Prostate gland (tissue), 2 donors: ENCODE measurements at regions not wholly inside any gene's neighbourhood (a gene's known extent, or its start where the extent isn't known, plus 50 kb on each side); places are given as distances from the start of the nearest gene placed in this dataset.

Experiments
- DNase-seq: peaks from one replicate; pipeline ENCODE4 v3.0.0-alpha.2; 2019; ENCODE audit warnings: low spot score
- H3K27ac ChIP-seq, 2 donors: fragments of 200-600 bp; sonication (generic); 2 replicates each; pipeline ENCODE4 v1.5.1; 2017 to 2019
- H3K27me3 ChIP-seq: fragments of 200-600 bp; sonication (generic); replicated peaks from 2 replicates; pipeline ENCODE4 v1.5.1; 2019; ENCODE audit not compliant: insufficient read depth
- H3K36me3 ChIP-seq, 2 donors: fragments of 200-600 bp; sonication (generic); 1 replicate in 1 of 2; 2 replicates in 1 of 2; pipeline versions ENCODE4 v1.5.1 to v1.8.1; 2017 to 2019
- H3K4me1 ChIP-seq: fragments of 200-600 bp; sonication (generic); replicated peaks from 2 replicates; pipeline ENCODE4 v1.5.1; 2019
- H3K4me3 ChIP-seq, 2 donors: fragments of 200-600 bp; sonication (generic); 2 replicates each; pipeline ENCODE4 v1.5.1; 2017 to 2019
- H3K9me3 ChIP-seq: fragments of 200-600 bp; sonication (generic); 2 replicates; pipeline ENCODE4 v1.5.1; 2017
- POLR2A ChIP-seq: fragments of 450-650 bp; IDR thresholded peaks from one replicate; pipeline ENCODE4 v1.6.1; 2016; ENCODE audit warnings: antibody characterized with exemption, mild to moderate bottlenecking
- POLR2AphosphoS5 ChIP-seq: sonication (generic); formaldehyde crosslinking; IDR thresholded peaks from one replicate; pipeline ENCODE4 v1.6.1; 2017; ENCODE audit warnings: antibody characterized with exemption
- WGBS: methylation state at CpG from one replicate; pipeline ENCODE4 v1.1.5; 2018; 5-methylcytosine and 5-hydroxymethylcytosine counted together
- intact Hi-C: fragments of 100-400 bp; cut with DNase I; formaldehyde crosslinking; loops from one replicate; pipeline ENCODE4 v1.14.2; 2022
- TF ChIP-seq, protein P1 (sequence below), 4 experiments: fragments of 200-600 bp in 2 of 4; fragments of 450-650 bp in 2 of 4; sonication (generic) in 2 of 4; IDR thresholded peaks; 1 replicate in 3 of 4; 2 replicates in 1 of 4; pipeline ENCODE4 v1.5.1; 2016 to 2019; ENCODE audit warnings: antibody characterized with exemption in 4 of 4, mild to moderate bottlenecking in 2 of 4, moderate library complexity in 2 of 4

DNA sequence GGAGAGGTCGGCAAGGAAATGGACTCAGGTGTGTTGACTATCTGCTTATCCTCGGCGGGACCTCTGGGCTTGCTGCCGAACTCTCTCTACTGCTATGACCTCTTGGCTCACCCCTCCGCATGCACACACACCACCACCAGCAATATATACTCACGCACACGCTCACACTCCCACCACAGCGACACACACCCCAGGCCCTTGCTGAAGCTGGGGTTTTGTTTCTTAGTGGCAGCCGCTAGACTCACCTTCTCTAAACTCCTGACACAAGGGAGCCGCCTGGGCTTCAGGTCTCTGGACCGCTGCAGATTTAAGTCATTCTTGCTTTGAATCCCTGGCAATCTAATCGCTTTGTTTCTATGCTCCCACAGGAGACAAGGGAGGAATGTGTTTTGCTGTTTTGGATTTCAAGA, 59.4 kb upstream of the BACH2 start:
- WGBS, result 69% methylated on average over 12 of the region's 12 CpGs

DNA sequence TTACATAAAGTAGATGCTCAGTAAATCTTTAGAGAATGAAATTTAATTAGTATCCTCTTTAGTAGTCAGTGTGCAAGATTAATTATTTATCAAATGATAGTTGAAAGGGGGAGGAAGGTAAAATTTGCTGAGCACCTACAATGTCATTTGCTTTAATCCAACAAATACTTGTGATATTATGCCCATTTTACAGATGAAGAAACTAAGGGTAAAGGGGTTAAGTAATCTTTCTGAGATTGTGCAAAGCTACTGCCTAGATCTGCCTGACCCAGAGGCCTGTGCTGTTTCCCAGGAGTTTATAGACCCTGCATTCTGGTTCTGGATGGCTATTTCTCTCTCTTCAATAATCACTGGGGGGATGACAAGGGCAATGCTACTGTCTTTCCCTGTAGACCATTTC, 58.3 kb upstream of the BACH2 start:
- no peak overlapping the region for H3K27ac ChIP-seq
- intact Hi-C loops, result no loop called here

More for the DNA sequence above, 59.4 kb upstream of the BACH2 start:
- no peaks in the 10 kb centered on the region for H3K9me3 ChIP-seq
- no peak overlapping the region for H3K27ac ChIP-seq
- H3K27me3 ChIP-seq, result no peaks in the 10 kb centered on the region
- no peak overlapping the region for H3K4me3 ChIP-seq
- TF ChIP-seq, protein P1, sequence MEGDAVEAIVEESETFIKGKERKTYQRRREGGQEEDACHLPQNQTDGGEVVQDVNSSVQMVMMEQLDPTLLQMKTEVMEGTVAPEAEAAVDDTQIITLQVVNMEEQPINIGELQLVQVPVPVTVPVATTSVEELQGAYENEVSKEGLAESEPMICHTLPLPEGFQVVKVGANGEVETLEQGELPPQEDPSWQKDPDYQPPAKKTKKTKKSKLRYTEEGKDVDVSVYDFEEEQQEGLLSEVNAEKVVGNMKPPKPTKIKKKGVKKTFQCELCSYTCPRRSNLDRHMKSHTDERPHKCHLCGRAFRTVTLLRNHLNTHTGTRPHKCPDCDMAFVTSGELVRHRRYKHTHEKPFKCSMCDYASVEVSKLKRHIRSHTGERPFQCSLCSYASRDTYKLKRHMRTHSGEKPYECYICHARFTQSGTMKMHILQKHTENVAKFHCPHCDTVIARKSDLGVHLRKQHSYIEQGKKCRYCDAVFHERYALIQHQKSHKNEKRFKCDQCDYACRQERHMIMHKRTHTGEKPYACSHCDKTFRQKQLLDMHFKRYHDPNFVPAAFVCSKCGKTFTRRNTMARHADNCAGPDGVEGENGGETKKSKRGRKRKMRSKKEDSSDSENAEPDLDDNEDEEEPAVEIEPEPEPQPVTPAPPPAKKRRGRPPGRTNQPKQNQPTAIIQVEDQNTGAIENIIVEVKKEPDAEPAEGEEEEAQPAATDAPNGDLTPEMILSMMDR (IDR thresholded peaks at IDR 0.05), result no peak
- TF ChIP-seq POLR2A (no peak), POLR2AphosphoS5 (no peak)
- H3K36me3 ChIP-seq, result no peaks in the 10 kb centered on the region
- DNase-seq, result no peak
- intact Hi-C loops, result no loop called here
- H3K4me1 ChIP-seq, result no peaks in the 10 kb centered on the region

DNA sequence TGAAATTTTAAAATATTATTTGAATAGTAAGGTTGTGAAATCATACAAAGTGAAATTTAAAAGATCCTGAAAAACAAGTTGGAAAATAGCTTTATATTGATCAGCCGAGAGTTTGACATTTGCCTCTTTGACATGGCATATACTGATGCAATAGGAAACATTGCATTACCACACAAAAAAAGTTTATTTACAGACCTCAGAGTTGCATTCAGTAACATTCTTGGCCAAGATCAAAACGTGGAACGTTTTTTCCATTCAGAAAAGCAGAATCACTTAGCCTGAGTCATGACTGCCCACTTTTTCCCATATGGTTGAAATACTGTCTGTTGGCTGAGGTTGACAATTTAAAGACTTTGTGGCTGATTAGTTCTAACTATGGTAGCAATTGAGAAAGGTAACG, 55.1 kb upstream of the BACH2 start:
- Histone ChIP-seq H3K36me3 (no peaks in the 10 kb centered on the region), H3K27me3 (no peaks in the 10 kb centered on the region), H3K27ac (no peak overlapping the region), H3K4me1 (no peaks in the 10 kb centered on the region), H3K4me3 (no peak overlapping the region), H3K9me3 (no peaks in the 10 kb centered on the region)
- 31% methylated on average over 4 of the region's 4 CpGs for WGBS
- no peak for TF ChIP-seq POLR2AphosphoS5
- TF ChIP-seq, protein P1 (IDR thresholded peaks at IDR 0.05), result no peak
- TF ChIP-seq POLR2A, result no peak
- DNase-seq, result no peak
- intact Hi-C loops, result no loop called here

More for the DNA sequence above, 58.3 kb upstream of the BACH2 start:
- Histone ChIP-seq H3K9me3 (no peaks in the 10 kb centered on the region), H3K4me3 (no peak overlapping the region), H3K27me3 (no peaks in the 10 kb centered on the region), H3K36me3 (no peaks in the 10 kb centered on the region), H3K4me1 (no peaks in the 10 kb centered on the region)
- DNase-seq, result no peak
- TF ChIP-seq POLR2AphosphoS5 (no peak), POLR2A (no peak)
- TF ChIP-seq, protein P1 (IDR thresholded peaks at IDR 0.05), result no peak

DNA sequence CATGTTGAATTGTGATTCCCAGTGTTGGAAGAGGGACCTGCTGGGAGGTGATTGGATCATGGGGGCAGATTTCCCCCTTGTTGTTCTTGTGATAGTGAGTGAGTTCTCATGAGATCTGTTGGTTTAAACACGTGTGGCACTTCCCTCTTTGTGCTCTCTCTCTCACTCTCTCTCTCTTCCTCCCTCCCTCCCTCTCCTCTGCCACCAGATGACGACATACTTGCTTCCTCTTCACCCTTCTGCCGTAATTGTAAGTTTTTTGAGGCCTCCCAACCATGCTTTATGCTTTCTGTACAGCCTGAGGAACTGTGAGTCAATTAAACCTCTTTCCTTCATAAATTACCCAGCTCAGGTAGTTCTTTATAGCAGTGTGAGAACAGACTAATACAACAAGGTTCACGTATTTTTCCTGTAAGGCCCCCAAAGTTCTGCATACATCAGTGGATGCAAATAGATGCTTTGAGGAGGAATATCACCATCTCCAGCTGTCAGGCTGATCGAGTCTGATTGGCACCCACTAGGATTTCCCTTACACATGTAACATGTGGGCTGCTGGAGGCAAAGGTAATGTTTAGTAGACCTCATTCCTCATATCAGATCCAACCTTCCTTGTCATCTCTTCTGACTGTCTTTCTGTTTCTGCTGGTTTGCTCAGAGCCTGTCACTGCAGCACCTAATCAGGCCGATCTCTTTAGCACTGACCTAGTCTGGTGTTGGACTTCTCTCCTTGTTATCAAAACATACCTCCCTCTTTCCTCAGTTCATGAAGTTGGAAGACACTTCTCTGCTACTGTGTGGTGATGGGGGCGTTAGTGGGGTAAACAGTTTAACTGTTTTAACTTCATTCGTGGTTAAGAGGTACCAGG, 54.3 kb upstream of the BACH2 start:
- Histone ChIP-seq H3K4me3 (no peak overlapping the region), H3K27me3 (no peaks in the 10 kb centered on the region), H3K9me3 (no peaks in the 10 kb centered on the region), H3K36me3 (no peaks in the 10 kb centered on the region), H3K27ac (no peak overlapping the region), H3K4me1 (no peaks in the 10 kb centered on the region)
- TF ChIP-seq POLR2AphosphoS5 (no peak), POLR2A (no peak)
- TF ChIP-seq, protein P1 (IDR thresholded peaks at IDR 0.05), result no peak
- 50% methylated on average over 8 of the region's 8 CpGs for WGBS
- no peak for DNase-seq
- intact Hi-C loops, result no loop called here

DNA sequence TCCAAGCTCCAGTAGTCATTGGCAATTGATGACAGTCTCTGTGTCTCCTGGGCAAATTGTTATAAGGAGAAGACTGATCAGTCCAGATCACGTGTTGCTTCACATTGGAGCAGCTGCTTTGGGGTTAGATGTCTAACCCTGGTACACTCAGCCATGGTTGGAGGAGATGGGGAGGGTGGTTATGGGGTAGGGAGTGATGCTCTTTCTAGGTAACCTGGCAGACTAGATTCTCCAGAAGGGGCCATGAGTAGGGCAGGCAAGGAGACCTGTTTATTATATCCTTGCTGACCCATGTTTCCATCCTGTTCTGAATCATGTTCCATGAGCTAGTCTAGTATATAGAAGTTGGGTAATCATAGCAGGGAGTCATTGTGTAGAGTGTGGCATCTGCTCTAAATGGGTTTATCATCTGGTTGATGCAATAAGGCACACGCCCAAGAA, 50.8 kb upstream of the BACH2 start:
- no peaks in the 10 kb centered on the region for H3K4me1 ChIP-seq
- no peaks in the 10 kb centered on the region for H3K27me3 ChIP-seq
- WGBS, result 77% methylated on average over 2 of the region's 2 CpGs
- H3K4me3 ChIP-seq, result no peak overlapping the region
- TF ChIP-seq, protein P1 (IDR thresholded peaks at IDR 0.05), result no peak
- TF ChIP-seq POLR2AphosphoS5, result no peak
- no peak for TF ChIP-seq POLR2A
- H3K27ac ChIP-seq, result no peak overlapping the region
- DNase-seq, result no peak
- intact Hi-C loops, result no loop called here
- no peaks in the 10 kb centered on the region for H3K36me3 ChIP-seq
- no peaks in the 10 kb centered on the region for H3K9me3 ChIP-seq
